Stimulated activated naive CD4-positive, alpha-beta T cell treated with Interleukin-2 at 50 U/mL for 16 hours (primary cell): ENCODE measurements at regions not wholly inside any gene's neighbourhood (a gene's known extent, or its start where the extent isn't known, plus 50 kb on each side); places are given as distances from the start of the nearest gene placed in this dataset.

ENCODE experiments used
- DNase-seq: peaks from one replicate; lab custom pipeline; 2025; lab: John Stamatoyannopoulos, UW

DNA sequence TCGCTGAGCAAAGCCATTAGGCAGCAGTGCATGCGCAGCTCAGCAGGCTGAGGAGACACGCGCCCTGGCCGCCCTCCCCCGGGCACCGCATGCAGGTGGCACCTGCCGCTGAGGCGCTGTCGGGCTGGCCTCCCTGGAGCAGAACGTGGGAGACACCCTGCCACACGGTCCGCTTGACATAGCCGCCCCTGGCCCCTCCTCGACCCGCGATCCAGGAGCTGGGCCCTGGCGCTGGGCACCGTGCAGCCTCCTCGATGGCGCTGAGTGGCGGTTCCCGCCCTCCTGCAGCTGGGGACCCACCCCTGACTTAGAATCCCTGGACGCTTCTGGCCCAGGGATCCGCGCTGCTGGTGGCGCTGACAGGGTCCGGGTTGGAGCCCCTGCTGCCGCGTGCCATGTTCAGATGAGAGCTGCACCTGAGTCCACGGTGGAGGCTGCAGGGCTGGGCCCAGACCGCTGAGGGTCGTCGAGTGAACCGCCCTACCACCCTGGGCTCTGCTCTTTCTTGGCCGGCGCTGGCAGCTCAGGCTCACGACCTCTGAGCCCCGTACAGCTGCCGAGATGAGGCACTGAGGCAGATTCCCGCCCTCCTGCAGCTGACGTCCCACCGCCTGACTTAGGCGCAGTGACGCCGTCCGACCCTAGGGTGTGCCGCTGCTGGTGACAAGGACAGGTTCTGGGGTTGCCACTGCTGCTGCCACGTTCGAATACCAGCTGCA lies 116.8 kb downstream of the OR13A1 start:
- DNase-seq = no peak

DNA sequence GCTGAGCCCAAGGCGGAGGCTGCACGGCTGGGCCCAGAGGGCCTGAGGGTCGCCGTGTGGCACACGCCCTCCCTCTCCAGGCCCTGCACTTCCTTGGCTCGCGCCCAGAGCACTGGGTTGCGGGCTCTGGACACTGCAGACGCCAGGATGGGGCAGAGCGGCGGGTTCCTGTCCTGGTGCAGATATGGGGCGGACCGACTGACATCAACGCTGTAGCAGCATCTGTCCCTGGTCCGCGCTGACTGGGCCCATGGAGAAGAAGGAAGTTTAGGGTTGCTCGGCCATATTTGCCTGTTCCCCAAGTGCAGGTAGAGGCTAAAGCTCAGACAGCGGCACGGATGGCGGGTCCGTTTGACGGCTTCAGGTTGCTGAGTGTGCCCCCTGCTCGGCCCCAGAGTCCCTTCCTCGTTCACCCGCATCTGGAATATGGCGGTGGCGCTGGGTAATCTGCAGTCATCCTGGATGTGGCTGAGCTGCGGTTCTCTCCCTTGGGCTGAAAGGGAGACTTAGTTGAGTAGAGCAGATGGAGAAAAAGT lies 116.1 kb downstream of the OR13A1 start:
- no peak for DNase-seq

DNA sequence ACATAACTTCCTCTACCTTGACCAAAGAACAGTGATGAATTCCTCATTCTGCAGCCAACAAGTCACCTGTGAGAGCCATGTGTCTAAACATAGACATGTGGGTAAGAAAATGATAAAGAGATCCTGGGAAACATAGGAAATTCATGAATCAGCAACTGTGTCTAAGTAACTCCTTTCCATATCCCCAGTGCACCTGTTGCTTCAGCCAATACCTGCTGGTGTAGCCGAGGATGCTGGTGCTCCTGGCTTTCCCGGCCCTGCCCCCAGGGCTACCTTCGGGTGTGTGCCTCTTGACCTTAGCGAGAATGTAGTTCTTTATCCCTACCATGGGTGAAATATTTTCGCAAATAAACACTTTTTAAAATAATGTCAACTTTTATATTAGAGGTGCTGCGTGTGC lies 114.1 kb downstream of the OR13A1 start:
- DNase-seq = no peak

DNA sequence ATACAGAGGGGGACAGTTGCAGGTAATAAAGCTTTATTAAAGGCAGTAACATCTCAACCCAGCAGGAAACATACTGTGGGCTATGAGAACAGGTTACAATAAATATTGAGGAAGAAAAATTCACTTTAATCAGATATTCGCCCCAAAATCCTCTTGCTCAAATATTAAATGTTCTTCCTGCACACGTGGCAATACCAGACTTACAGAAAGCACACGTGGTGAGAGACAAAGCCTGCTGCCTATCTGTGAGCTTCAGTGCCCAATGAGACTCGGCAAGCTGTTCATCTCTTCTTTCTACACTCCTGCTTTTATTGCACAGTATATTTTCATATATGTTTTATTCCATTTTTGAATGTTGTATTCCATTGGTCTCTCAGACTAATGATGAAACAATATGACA lies 113.2 kb downstream of the OR13A1 start:
- no peak for DNase-seq

DNA sequence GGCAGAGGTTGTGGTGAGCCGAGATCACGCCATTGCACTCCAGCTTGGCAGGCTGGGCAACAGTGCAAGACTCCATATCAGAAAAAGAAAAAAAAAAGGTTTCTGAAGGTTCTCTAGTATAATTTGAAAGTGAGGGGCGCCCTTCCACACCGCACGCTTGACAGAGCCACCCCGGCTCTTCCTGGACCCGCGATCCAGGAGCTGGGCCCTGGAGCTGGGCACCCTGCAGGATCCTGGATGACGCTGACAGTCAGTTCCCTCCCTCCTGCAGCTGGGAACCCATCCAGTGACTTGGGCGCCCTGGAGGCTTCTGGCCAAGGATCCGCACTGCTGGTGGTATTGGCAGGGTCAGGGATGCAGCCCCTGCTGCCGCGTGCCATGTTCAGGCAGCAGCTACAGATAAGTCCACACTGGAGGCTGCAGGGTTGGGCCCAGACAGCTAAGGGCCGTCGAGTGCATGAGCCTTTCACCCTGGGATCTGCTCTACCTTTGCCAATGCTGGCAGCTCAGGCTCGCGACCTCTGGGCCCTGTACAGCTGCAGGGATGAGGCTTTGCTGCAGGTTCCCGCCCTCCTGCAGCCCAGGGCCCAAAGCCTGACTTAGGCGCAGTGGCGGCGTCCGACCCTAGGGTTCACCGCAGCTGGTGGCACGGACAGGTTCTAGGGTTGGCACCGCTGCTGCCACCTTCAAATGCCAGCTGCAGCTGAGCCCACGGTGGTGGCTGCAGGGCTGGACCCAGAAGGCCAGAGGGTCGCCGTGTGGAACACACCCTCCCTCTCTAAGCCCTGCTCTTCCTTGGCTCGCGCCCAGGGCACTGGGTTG lies 110.2 kb downstream of the OR13A1 start:
- DNase-seq = no peak

GRCh38 chr10:45209888-45210287 lies 105.5 kb downstream of the OR13A1 start:
- DNase-seq = no peak

DNA sequence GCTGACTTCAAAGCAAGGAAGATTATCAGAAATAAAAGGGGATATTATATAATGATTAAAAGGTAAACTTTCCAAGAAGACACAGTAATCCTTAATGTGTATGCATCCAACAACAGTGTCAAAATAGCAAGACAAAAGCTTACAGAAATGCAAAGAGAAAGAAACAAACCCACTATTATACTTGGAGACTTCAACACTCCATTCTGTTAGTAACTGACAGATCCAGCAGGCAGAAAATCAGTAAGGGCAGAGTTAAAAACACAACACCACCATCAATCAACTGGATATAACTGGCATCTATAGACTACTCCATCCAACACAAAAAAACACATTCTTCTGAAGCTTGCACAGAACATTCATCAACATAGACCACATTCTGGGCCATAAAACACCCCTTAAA lies 103.8 kb downstream of the OR13A1 start:
- DNase-seq = no peak

DNA sequence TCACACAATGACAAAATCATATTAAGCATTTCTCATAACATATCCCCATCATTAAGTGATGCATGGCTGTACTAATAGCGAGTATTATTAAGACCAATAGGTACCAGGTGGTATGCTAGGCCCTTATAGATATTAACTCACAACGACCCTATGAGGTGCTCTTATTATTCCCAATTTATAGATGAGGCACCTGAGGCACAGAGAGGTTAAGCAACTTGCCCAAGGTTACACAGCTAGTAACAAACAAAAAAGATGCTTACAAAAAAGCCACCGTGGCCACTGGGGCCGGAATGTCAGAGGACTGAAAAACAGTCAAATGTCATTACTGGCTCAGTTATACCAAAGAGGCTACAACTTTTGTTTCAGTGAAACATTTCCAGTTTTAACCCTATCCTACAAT lies 96.0 kb downstream of the OR13A1 start:
- DNase-seq = no peak

DNA sequence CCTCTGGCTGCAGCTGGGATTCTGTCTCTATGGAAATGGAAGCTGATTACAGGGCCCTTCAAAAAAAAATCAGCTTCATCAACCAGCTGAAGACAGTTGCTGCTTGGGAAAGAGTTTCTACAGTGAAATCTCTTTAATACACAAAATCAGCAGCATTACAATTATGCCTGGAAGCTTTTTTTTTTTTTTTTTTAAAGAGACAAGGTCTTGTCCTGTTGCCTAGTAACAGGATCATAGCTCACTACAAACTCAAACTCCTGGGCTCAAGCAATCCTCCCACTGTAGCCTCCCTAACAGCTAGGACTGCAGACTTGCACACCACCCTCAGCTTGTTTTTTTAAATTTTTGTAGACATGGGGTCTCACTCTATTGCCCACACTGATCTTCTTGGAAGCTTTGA lies 94.5 kb downstream of the OR13A1 start:
- DNase-seq = no peak

DNA sequence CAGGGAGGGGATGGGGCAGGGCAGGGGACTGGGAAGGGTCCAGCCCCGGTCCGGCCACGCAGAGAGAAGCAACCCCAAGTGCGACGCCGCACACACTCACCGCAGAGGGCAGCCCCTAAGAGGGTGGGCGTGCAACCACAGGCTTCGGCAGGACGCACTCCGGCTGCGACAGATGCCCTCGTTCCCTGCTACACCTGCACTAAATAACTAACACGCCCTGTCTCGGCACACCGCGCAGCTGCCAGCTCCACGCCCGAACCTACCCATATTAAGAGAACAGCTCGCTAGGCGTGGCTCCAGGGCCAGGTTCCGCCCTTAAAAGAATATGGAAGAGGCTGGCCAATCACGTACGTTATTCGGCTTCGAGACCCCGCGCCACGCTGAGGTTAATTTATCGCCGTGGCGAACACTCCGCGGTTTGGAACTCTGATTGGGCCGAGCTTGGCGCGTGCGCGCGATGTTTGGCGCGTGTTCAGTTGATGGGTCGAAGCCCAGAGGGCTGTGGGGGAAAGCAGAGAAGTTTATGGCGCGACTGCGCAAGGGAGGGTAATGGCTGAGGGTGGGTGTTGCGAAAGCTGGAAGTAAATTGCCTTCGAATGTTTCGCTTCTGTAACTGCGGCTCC lies 91.1 kb downstream of the OR13A1 start:
- no peak for DNase-seq

GRCh38 chr10:45227042-45227441 lies 88.4 kb downstream of the OR13A1 start:
- no peak for DNase-seq

DNA sequence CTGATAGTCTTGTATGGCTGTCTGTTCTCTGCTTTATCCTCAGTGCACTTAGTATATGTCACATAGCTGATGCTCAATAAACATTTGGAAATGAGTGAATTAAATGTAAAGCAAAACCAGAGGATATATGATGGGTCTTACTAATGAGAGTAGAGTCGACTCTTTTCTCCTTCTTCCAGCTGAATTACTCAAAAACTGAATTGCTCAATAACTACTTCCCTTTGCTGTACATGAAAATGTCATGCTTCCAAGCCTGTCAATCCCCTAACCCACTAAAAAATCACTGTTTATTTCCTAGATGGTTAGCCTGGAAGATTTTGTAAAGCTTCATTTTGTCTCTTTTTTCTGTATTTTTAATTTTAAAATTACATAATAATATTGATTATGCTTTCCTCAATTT lies 88.0 kb downstream of the OR13A1 start:
- DNase-seq = no peak

DNA sequence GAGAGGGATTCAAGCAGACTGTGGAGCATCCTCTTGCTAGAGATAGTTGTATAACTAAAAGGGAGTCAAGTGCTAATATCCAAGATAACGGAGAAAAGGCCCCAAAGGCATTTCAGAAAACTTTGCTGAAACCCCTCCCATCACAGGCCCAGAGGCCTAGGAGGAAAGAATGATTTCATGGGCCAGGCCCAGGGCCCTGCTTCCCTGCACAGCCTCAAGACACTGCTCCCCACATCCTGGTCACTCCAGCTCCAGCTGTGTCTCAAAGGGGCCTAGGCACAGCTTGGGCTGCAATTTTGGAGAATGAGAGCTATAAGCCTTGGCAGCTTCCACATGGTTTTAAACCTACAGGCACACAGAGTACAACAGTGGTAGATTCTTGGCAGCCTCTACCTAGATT lies 85.6 kb downstream of the OR13A1 start:
- no peak for DNase-seq

GRCh38 chr10:45235260-45235769 lies 80.1 kb downstream of the OR13A1 start:
- peak; percentile 17 for DNase-seq

- DNase-seq = no peak
These were observed 79.6 kb downstream of the OR13A1 start for GRCh38 chr10:45235798-45236220.

DNA sequence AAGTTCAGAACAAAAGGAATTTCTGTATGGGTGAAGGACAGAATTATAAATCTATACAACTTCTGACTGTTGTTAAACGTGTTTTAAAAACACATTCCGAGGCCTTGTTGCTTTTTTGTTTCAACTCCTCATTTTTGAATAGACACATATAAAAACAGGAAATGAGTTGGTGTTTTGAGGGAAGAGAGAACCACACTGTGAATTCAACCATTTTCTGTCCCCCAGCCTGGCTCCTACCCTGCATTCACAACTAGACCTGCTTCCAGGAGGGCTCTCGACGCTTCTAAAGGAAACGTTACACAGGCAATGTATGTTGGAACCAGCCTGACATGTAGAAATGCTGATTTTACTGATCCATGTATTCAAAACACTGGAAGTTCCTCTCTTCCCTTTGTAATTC lies 76.5 kb downstream of the OR13A1 start:
- DNase-seq = no peak

GRCh38 chr10:45239642-45240041 lies 75.8 kb downstream of the OR13A1 start:
- DNase-seq = no peak

DNA sequence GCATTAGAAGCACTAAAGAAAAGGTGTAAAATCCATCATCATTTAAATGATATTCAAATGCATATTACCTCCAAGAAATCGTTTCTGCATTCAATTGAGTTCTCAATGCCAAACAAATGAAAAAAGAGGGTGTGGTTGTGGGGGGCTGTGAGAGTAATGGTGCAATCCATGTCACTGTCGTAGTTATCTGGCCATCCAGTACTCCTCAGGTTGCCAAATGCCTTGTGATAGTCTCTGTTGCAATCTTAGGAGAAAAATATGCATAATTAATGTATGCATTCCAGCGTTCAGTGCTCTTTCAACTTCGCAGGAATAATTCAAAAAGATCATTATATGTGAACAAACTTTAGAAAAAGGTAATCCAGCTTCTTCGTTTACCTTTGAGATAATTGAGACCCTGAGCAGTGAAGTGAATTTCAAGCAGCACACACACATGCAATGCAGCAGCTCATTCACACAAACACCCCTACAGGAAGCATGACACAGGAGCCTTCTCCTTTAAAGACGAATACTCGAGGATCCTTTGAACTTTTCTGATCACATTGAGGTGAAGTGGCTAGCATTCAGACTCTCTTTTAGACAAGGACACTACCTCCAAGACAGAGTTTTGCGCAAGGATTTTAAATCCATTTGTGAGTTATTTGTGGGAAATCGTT lies 73.4 kb downstream of the OR13A1 start:
- DNase-seq = no peak

DNA sequence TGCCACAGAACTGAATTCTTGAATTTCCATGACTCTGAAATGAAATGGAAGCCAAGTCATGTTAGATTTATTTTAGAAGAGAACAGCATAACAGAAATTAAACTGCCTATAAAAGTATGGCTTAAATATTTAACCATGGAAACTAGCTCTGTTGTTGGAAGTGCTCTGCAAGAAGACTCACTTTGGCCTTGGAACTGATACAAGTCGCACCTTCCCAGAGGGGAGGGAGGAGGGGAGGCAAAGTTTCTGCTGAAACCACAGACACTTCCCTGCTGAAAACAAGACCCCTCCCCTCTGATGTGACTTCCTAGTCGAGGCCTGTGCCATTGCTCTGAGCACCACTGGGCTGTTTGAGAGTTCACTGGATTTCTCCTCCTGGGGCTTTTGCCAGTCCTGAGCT lies 72.1 kb downstream of the OR13A1 start:
- no peak for DNase-seq

GRCh38 chr10:45246522-45246921 lies 68.9 kb downstream of the OR13A1 start:
- no peak for DNase-seq

GRCh38 chr10:45249978-45250693 lies 65.3 kb downstream of the OR13A1 start:
- DNase-seq = no peak
